EH (cell line): ENCODE measurements at regions not wholly inside any gene's neighbourhood (a gene's known extent, or its start where the extent isn't known, plus 50 kb on each side); places are given as distances from the start of the nearest gene placed in this dataset.
A peak's percentile ranks its signal among the peaks of the same experiment; 100 is the strongest.
"Not testable (repeated sequence)": the region's sequence is repeated elsewhere in the genome, so short reads cannot be mapped to it uniquely, and the experiment has no call there.

Experiments used
- DNase-seq: peaks from one replicate; pipeline ENCODE4 v3.0.0-alpha.2; 2015; ENCODE audit warnings: low read depth

- no peak for DNase-seq
Measured at GRCh38 chr7:131081308-131081707, 246.4 kb upstream of the MKLN1 start.

GRCh38 chr7:131083781-131084180, 243.9 kb upstream of the MKLN1 start:
- DNase-seq: no peak

- not testable (repeated sequence) for DNase-seq
Measured at GRCh38 chr7:131084336-131084735, 243.3 kb upstream of the MKLN1 start.

GRCh38 chr7:131087756-131088658, 239.7 kb upstream of the MKLN1 start:
- DNase-seq: no peak

- no peak for DNase-seq
Measured at GRCh38 chr7:131090188-131090587, 237.5 kb upstream of the MKLN1 start.

GRCh38 chr7:131090886-131091692, 236.6 kb upstream of the MKLN1 start:
- DNase-seq: no peak

GRCh38 chr7:131094685-131095084, 233.0 kb upstream of the MKLN1 start:
- DNase-seq: no peak

GRCh38 chr7:131095346-131095745, 232.3 kb upstream of the MKLN1 start:
- DNase-seq: peak; percentile 6

- no peak for DNase-seq
Measured at GRCh38 chr7:131096267-131096927, 231.3 kb upstream of the MKLN1 start.

- no peak for DNase-seq
Measured at GRCh38 chr7:131097662-131098376, 229.9 kb upstream of the MKLN1 start.

- no peak for DNase-seq
Measured at GRCh38 chr7:131098527-131098926, 229.1 kb upstream of the MKLN1 start.

GRCh38 chr7:131100357-131101054, 227.2 kb upstream of the MKLN1 start:
- DNase-seq: no peak

GRCh38 chr7:131103997-131104396, 223.7 kb upstream of the MKLN1 start:
- DNase-seq: peak; percentile 85

- DNase-seq: no peak
Measured at GRCh38 chr7:131104596-131105293, 222.9 kb upstream of the MKLN1 start.

- DNase-seq: peak; percentile 19
Measured at GRCh38 chr7:131105294-131105798, 222.3 kb upstream of the MKLN1 start.

GRCh38 chr7:131105799-131106680, 221.6 kb upstream of the MKLN1 start:
- peak; percentile 73 for DNase-seq

GRCh38 chr7:131106681-131107336, 220.9 kb upstream of the MKLN1 start:
- peak; percentile 46 for DNase-seq

- DNase-seq: peak; percentile 86
Measured at GRCh38 chr7:131107337-131108211, 220.1 kb upstream of the MKLN1 start.
